ENCODE measurements at regions not wholly inside any gene's neighbourhood (a gene's known extent, or its start where the extent isn't known, plus 50 kb on each side); places are given as distances from the start of the nearest gene placed in this dataset.

- Mint-ChIP-seq H3K27ac (no peak overlapping the region), H3K4me3 (no peak overlapping the region), H3K36me3 (ENCODE audit: low read depth) (no peaks in the 10 kb centered on the region), H3K4me1 (ENCODE audit: low read depth) (no peaks in the 10 kb centered on the region), H3K27me3 (peaks cover 22% of the 10 kb centered on the region), H3K9me3 (no peaks in the 10 kb centered on the region)
- no peak for DNase-seq
These were observed 315.3 kb downstream of the BUD13 start for GRCh38 chr11:116457336-116458007.

- Mint-ChIP-seq H3K27me3 (peaks cover 13% of the 10 kb centered on the region), H3K4me1 (ENCODE audit: low read depth) (no peaks in the 10 kb centered on the region), H3K4me3 (no peak overlapping the region), H3K36me3 (ENCODE audit: low read depth) (no peaks in the 10 kb centered on the region), H3K9me3 (peaks cover 2% of the 10 kb centered on the region), H3K27ac (no peak overlapping the region)
- no peak for DNase-seq
These were observed 317.8 kb downstream of the BUD13 start for GRCh38 chr11:116454951-116455350.

GRCh38 chr11:116454020-116454645 is 318.7 kb downstream of the BUD13 start:
- peaks cover 2% of the 10 kb centered on the region for H3K9me3 Mint-ChIP-seq
- no peaks in the 10 kb centered on the region for H3K4me1 Mint-ChIP-seq (ENCODE audit: low read depth)
- H3K27ac Mint-ChIP-seq = no peak overlapping the region
- peak; percentile 33 for DNase-seq
- no peak overlapping the region for H3K4me3 Mint-ChIP-seq
- no peaks in the 10 kb centered on the region for H3K36me3 Mint-ChIP-seq (ENCODE audit: low read depth)
- H3K27me3 Mint-ChIP-seq = peaks cover 8% of the 10 kb centered on the region

GRCh38 chr11:116452461-116452860 is 320.3 kb downstream of the BUD13 start:
- H3K9me3 Mint-ChIP-seq = peaks cover 2% of the 10 kb centered on the region
- no peaks in the 10 kb centered on the region for H3K36me3 Mint-ChIP-seq (ENCODE audit: low read depth)
- no peak overlapping the region for H3K4me3 Mint-ChIP-seq
- H3K4me1 Mint-ChIP-seq (ENCODE audit: low read depth) = no peaks in the 10 kb centered on the region
- no peak for DNase-seq
- no peak overlapping the region for H3K27ac Mint-ChIP-seq
- H3K27me3 Mint-ChIP-seq = peaks cover 3% of the 10 kb centered on the region

GRCh38 chr11:116449522-116449921 is 323.3 kb downstream of the BUD13 start:
- Mint-ChIP-seq H3K9me3 (peaks cover 2% of the 10 kb centered on the region), H3K27me3 (peaks cover 13% of the 10 kb centered on the region), H3K4me1 (ENCODE audit: low read depth) (no peaks in the 10 kb centered on the region), H3K36me3 (ENCODE audit: low read depth) (no peaks in the 10 kb centered on the region), H3K4me3 (no peak overlapping the region), H3K27ac (no peak overlapping the region)
- DNase-seq = no peak

GRCh38 chr11:116446048-116446941 is 326.5 kb downstream of the BUD13 start:
- Mint-ChIP-seq H3K27me3 (peaks cover 16% of the 10 kb centered on the region), H3K9me3 (no peaks in the 10 kb centered on the region), H3K4me3 (no peak overlapping the region), H3K27ac (no peak overlapping the region), H3K36me3 (ENCODE audit: low read depth) (no peaks in the 10 kb centered on the region), H3K4me1 (ENCODE audit: low read depth) (no peaks in the 10 kb centered on the region)
- no peak for DNase-seq

GRCh38 chr11:116445108-116446047 is 327.4 kb downstream of the BUD13 start:
- H3K27ac Mint-ChIP-seq = no peak overlapping the region
- no peaks in the 10 kb centered on the region for H3K36me3 Mint-ChIP-seq (ENCODE audit: low read depth)
- peaks cover 16% of the 10 kb centered on the region for H3K27me3 Mint-ChIP-seq
- H3K9me3 Mint-ChIP-seq = no peaks in the 10 kb centered on the region
- no peaks in the 10 kb centered on the region for H3K4me1 Mint-ChIP-seq (ENCODE audit: low read depth)
- DNase-seq = no peak
- H3K4me3 Mint-ChIP-seq = no peak overlapping the region

GRCh38 chr11:116442238-116442752 is 330.5 kb downstream of the BUD13 start:
- Mint-ChIP-seq H3K9me3 (peaks cover 2% of the 10 kb centered on the region), H3K4me1 (ENCODE audit: low read depth) (no peaks in the 10 kb centered on the region), H3K4me3 (no peak overlapping the region), H3K27me3 (peaks cover 24% of the 10 kb centered on the region), H3K27ac (no peak overlapping the region), H3K36me3 (ENCODE audit: low read depth) (no peaks in the 10 kb centered on the region)
- DNase-seq = no peak

GRCh38 chr11:116439361-116439677 is 333.5 kb downstream of the BUD13 start:
- Mint-ChIP-seq H3K4me1 (ENCODE audit: low read depth) (no peaks in the 10 kb centered on the region), H3K4me3 (no peak overlapping the region), H3K27me3 (peaks cover 15% of the 10 kb centered on the region), H3K27ac (no peak overlapping the region), H3K36me3 (ENCODE audit: low read depth) (no peaks in the 10 kb centered on the region), H3K9me3 (peaks cover 2% of the 10 kb centered on the region)
- no peak for DNase-seq

- no peaks in the 10 kb centered on the region for H3K4me1 Mint-ChIP-seq (ENCODE audit: low read depth)
- H3K4me3 Mint-ChIP-seq = no peak overlapping the region
- H3K9me3 Mint-ChIP-seq = peaks cover 2% of the 10 kb centered on the region
- DNase-seq = no peak
- no peak overlapping the region for H3K27ac Mint-ChIP-seq
- peaks cover 11% of the 10 kb centered on the region for H3K27me3 Mint-ChIP-seq
- H3K36me3 Mint-ChIP-seq (ENCODE audit: low read depth) = no peaks in the 10 kb centered on the region
These were observed 334.0 kb downstream of the BUD13 start for GRCh38 chr11:116438651-116439360.

GRCh38 chr11:116434986-116435385 is 337.8 kb downstream of the BUD13 start:
- peaks cover 9% of the 10 kb centered on the region for H3K27me3 Mint-ChIP-seq
- DNase-seq = no peak
- H3K27ac Mint-ChIP-seq = no peak overlapping the region
- H3K36me3 Mint-ChIP-seq (ENCODE audit: low read depth) = no peaks in the 10 kb centered on the region
- peaks cover 2% of the 10 kb centered on the region for H3K9me3 Mint-ChIP-seq
- H3K4me3 Mint-ChIP-seq = no peak overlapping the region
- H3K4me1 Mint-ChIP-seq (ENCODE audit: low read depth) = no peaks in the 10 kb centered on the region

GRCh38 chr11:116432301-116432700 is 340.5 kb downstream of the BUD13 start:
- H3K27me3 Mint-ChIP-seq = peaks cover 3% of the 10 kb centered on the region
- H3K4me1 Mint-ChIP-seq (ENCODE audit: low read depth) = no peaks in the 10 kb centered on the region
- no peak for DNase-seq
- H3K9me3 Mint-ChIP-seq = no peaks in the 10 kb centered on the region
- no peaks in the 10 kb centered on the region for H3K36me3 Mint-ChIP-seq (ENCODE audit: low read depth)
- no peak overlapping the region for H3K27ac Mint-ChIP-seq
- H3K4me3 Mint-ChIP-seq = no peak overlapping the region

GRCh38 chr11:116431842-116432241 is 340.9 kb downstream of the BUD13 start:
- H3K4me1 Mint-ChIP-seq (ENCODE audit: low read depth) = no peaks in the 10 kb centered on the region
- no peaks in the 10 kb centered on the region for H3K36me3 Mint-ChIP-seq (ENCODE audit: low read depth)
- H3K27me3 Mint-ChIP-seq = peaks cover 2% of the 10 kb centered on the region
- no peak overlapping the region for H3K4me3 Mint-ChIP-seq
- DNase-seq = no peak
- no peak overlapping the region for H3K27ac Mint-ChIP-seq
- H3K9me3 Mint-ChIP-seq = no peaks in the 10 kb centered on the region

Measured in activated T-cell treated with anti-CD3 and anti-CD28 coated beads, Interleukin-2, amount 50 U/mL, for 24 hours (primary cell).